ENCODE measurements at regions not wholly inside any gene's neighbourhood (a gene's known extent, or its start where the extent isn't known, plus 50 kb on each side); places are given as distances from the start of the nearest gene placed in this dataset.
"Not testable (repeated sequence)": the region's sequence is repeated elsewhere in the genome, so short reads cannot be mapped to it uniquely, and the experiment has no call there.

GRCh38 chr2:2744107-2744506 is 413.0 kb upstream of the MYT1L start:
- DNase-seq: no peak

GRCh38 chr2:2743164-2743571 is 412.1 kb upstream of the MYT1L start:
- DNase-seq: peak; percentile 75

GRCh38 chr2:2742726-2743125 is 411.7 kb upstream of the MYT1L start:
- no peak for DNase-seq

GRCh38 chr2:2740238-2740775 is 409.2 kb upstream of the MYT1L start:
- no peak for DNase-seq

- DNase-seq: no peak
These were observed 408.2 kb upstream of the MYT1L start for GRCh38 chr2:2739231-2739795.

GRCh38 chr2:2738684-2739083 is 407.6 kb upstream of the MYT1L start:
- no peak for DNase-seq

GRCh38 chr2:2738276-2738675 is 407.2 kb upstream of the MYT1L start:
- no peak for DNase-seq

- DNase-seq: no peak
These were observed 404.0 kb upstream of the MYT1L start for GRCh38 chr2:2735041-2735440.

GRCh38 chr2:2734308-2734707 is 403.2 kb upstream of the MYT1L start:
- no peak for DNase-seq

- no peak for DNase-seq
These were observed 402.7 kb upstream of the MYT1L start for GRCh38 chr2:2733818-2734217.

- DNase-seq: no peak
These were observed 401.4 kb upstream of the MYT1L start for GRCh38 chr2:2732331-2733119.

GRCh38 chr2:2731816-2732284 is 400.8 kb upstream of the MYT1L start:
- no peak for DNase-seq

GRCh38 chr2:2731101-2731815 is 400.2 kb upstream of the MYT1L start:
- no peak for DNase-seq

- DNase-seq: no peak
These were observed 399.3 kb upstream of the MYT1L start for GRCh38 chr2:2730301-2730833.

GRCh38 chr2:2729246-2729645 is 398.2 kb upstream of the MYT1L start:
- DNase-seq: no peak

GRCh38 chr2:2728635-2729034 is 397.6 kb upstream of the MYT1L start:
- DNase-seq: no peak

- DNase-seq: no peak
These were observed 396.9 kb upstream of the MYT1L start for GRCh38 chr2:2727876-2728511.

- DNase-seq: no peak
These were observed 395.1 kb upstream of the MYT1L start for GRCh38 chr2:2726163-2726562.

- no peak for DNase-seq
These were observed 392.0 kb upstream of the MYT1L start for GRCh38 chr2:2723064-2723463.

GRCh38 chr2:2721296-2721835 is 390.3 kb upstream of the MYT1L start:
- DNase-seq: no peak

GRCh38 chr2:2720806-2721205 is 389.7 kb upstream of the MYT1L start:
- not testable (repeated sequence) for DNase-seq

- no peak for DNase-seq
These were observed 389.3 kb upstream of the MYT1L start for GRCh38 chr2:2720351-2720750.
